ENCODE measurements at regions not wholly inside any gene's neighbourhood (a gene's known extent, or its start where the extent isn't known, plus 50 kb on each side); places are given as distances from the start of the nearest gene placed in this dataset.

DNA sequence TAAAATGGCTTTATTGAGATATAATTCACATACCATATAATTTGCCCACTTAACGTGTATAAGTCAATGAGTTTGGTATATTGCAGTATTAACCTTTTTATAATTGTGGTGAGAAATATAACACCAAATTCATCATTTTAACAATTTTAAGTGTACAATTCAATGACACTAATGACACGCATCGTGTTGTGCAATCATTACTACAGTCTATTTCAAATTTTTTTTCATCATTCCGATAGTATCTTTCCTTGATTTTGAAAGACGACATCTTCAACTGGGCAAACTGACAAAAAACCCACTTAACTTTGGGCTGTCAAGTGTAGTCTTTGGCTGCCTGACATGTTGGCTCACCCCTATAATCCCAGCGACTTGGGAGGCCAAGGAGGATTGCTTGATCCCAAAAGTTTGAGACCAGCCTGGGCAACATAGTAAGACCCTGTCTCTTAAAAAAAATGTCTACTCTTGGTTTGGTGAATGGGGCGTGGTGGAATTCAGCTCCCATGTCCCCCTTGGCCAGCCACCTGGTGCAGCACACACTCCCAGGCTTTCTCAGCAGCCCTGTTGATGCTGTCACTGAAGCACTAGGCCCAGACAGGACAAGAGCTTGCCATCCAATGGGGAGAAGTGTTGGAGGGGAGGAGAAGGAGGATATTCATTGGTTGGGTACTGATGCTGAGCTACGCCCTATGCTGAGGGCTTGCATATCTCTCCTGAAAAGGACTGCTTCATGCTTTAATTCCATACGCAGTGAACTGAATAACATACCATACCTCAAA lies 150.5 kb downstream of the CD83 start:
- no peaks in the 10 kb centered on the region for H3K36me3 Mint-ChIP-seq
- no peak for ATAC-seq
- peaks cover 2% of the 10 kb centered on the region for H3K9me3 Mint-ChIP-seq
- no peak overlapping the region for H3K27ac Mint-ChIP-seq
- H3K27me3 Mint-ChIP-seq = peaks cover 0 to 2% of the 10 kb centered on the region in 2 donors
- H3K4me3 Mint-ChIP-seq = no peak overlapping the region
- no peak for DNase-seq (ENCODE audit: low spot score)
- peaks cover 7 to 8% of the 10 kb centered on the region in 2 donors for H3K4me1 Mint-ChIP-seq (ENCODE audit: low read depth in 2 of 2)

DNA sequence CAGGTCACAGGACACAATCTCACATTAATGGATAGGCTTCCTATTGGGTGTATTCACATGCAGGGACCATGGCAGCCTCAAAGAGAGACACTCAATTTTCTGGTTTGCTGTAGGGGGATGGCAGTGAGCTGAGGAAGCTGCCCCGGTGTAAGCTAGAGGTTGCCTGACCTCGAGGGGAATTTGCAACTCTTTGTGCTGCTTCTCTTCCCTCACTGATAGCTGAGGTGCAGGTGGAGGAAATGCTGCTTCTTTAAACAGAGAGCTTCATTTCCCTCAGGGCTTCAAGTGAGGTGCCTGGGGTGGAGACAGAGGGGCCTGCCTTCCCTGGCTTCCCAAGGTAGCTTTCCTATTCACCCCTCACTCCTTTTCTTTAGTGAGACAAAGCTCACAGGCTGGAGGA lies 151.9 kb downstream of the CD83 start:
- H3K4me3 Mint-ChIP-seq = no peak overlapping the region
- no peak for ATAC-seq
- H3K27me3 Mint-ChIP-seq = peaks cover 0 to 2% of the 10 kb centered on the region in 2 donors
- H3K9me3 Mint-ChIP-seq = peaks cover 4% of the 10 kb centered on the region
- no peak for DNase-seq (ENCODE audit: low spot score)
- peaks cover 7 to 8% of the 10 kb centered on the region in 2 donors for H3K4me1 Mint-ChIP-seq (ENCODE audit: low read depth in 2 of 2)
- no peak overlapping the region for H3K27ac Mint-ChIP-seq
- no peaks in the 10 kb centered on the region for H3K36me3 Mint-ChIP-seq

DNA sequence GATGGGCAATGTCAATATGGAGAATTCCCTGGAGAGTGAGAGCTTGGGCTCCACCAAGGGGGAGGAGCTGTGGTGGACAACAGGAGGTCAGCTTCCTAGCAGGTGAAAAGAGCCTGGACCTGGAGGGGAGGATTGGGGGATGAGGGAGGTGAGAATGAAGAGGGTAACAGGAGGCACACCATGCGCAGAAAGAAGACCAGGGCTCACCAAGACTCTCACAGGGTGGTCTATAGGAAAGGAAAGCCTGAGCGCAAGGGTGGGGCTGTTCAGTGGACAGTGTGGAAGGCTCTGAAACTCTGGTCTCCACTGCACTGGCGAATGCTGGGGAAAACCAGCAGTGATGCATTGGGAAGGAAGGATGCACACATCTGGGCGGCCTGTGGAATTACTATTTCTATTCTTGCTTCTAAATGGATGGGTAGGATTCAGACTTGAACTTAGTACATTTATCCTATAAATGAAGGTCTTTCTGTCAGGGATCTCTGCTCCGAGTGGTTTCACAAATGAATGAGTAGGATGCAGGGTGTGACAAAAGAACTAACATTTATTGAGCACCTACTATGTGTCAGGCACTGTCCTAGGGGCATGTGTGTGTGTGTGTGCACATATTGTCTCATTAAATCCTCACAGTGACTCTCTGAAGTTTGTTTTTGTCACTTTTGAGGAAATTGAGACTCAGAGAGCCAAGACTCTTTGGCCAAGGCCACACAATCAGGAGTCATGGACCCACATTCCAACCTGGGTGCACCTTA lies 152.7 kb downstream of the CD83 start:
- Mint-ChIP-seq H3K9me3 (peaks cover 4% of the 10 kb centered on the region), H3K4me3 (no peak overlapping the region), H3K4me1 (ENCODE audit: low read depth in 2 of 2) (peaks cover 9 to 10% of the 10 kb centered on the region in 2 donors), H3K27me3 (peaks cover 0 to 4% of the 10 kb centered on the region in 2 donors), H3K36me3 (no peaks in the 10 kb centered on the region), H3K27ac (no peak overlapping the region)
- no peak for DNase-seq (ENCODE audit: low spot score)
- ATAC-seq = no peak

DNA sequence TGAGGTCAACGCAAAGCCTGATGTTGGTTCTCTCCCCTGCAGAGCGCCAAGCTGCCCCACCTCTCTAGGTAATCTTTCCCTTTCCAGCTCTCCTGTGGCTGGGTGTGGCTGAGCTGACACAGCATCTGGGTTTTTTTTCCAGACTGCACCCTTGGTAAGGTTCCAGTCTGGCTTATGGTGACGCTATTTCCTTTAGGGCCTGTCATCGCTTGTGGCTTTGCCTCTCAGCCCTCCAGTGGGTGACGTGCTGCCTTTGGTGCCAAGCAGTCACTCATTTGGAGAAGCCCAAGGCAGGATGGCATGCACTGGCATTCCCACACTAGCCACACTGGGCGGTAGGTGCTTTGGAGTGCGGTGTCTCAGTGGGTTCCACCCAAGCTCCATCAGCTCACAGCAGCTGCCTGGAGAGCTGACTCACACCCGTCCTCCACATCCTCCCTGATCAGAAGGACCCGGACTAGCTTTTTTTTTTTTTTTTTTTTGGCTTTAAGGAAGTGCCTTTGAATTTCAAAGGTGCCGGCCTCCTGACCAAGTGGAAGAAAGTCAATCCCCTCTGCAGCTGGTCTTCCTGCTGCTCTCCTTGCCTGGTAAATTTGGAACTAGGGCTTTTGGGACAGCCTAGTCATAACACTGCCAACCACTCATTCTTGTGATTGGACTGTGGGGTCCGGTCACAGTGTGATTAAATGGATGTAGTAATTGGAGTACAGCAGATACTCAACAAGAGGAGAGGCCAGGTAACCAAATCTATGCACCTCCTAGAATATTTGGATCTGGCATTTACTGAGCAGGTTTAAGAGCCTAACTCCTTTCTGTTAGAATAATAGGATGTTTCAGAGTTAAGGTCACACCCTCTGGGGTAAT lies 153.6 kb downstream of the CD83 start:
- no peak overlapping the region for H3K4me3 Mint-ChIP-seq

DNA sequence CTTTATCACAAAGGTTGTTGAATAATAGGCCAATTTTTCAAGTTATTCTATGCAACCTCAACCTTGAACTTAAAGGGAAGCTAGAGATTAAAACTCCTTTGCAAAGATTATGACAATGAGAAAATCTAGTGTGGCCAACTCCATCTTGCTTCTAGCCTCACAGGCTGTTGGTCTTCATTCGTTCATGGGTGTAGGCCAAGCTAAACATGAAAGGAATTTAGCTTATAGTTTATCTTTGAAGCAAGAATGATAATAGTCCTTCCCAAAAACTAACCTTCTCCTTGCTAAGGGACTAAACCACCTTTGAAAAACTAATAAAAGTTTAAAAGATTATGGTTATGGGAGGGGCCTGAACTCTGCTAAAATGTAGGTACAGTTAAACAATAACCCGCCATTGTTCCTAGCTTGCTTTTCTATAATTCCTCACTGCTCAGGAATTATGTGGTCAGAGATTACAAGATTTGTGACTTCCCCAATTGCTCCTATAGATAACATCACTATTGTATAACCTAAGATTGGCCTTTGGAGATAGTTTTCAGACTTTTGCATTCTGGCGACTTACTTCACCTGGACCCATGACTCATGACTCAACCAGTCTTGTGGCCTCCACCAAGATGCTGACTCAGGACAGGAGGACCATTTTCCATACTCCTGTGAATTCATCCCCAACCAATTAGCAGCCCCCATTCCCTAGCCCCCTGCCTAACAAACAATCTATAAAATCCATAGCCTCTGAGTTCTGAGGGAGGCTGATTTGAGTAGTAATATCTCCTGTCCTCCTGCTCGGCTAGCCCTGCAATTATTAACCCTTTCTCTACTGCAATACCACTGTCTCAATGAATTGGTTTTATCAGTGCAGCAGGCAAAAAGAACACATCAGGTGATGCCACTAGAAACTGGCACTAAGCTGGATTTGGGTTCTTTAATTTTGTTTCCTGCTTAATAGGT lies 154.5 kb downstream of the CD83 start:
- peaks cover 0 to 4% of the 10 kb centered on the region in 2 donors for H3K27me3 Mint-ChIP-seq
- H3K36me3 Mint-ChIP-seq = no peaks in the 10 kb centered on the region
- ATAC-seq = no peak
- H3K4me1 Mint-ChIP-seq (ENCODE audit: low read depth in 2 of 2) = peaks cover 27 to 28% of the 10 kb centered on the region in 2 donors
- no peak for DNase-seq (ENCODE audit: low spot score)
- no peak overlapping the region for H3K27ac Mint-ChIP-seq
- no peak overlapping the region for H3K4me3 Mint-ChIP-seq
- H3K9me3 Mint-ChIP-seq = peaks cover 4% of the 10 kb centered on the region

More for the DNA sequence above, 153.6 kb downstream of the CD83 start:
- H3K4me1 Mint-ChIP-seq (ENCODE audit: low read depth in 2 of 2) = peaks cover 18 to 19% of the 10 kb centered on the region in 2 donors
- H3K27me3 Mint-ChIP-seq = peaks cover 0 to 4% of the 10 kb centered on the region in 2 donors
- peaks cover 4% of the 10 kb centered on the region for H3K9me3 Mint-ChIP-seq
- H3K27ac Mint-ChIP-seq = peak overlapping the region in 1 of 2 donors; percentile 12
- DNase-seq (ENCODE audit: low spot score) = peak; percentile 64
- no peaks in the 10 kb centered on the region for H3K36me3 Mint-ChIP-seq
- peak; percentile 69 to 72 for ATAC-seq

DNA sequence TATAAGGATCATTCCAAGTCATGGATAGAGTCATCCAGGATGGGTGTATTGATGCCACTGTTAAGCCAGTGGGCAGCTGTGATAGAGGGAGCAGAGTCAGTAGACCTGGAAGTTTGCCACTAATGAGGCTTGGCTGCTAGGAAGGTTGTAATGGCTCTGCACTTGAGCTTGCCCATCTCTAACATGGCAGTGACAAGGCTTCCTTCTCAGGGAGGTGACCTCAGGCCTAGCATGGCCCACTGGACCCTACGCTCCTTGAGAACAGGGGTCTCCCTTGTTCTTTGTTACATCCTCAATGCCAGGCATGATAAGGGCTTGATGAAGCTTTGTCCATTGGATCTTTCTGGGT lies 155.1 kb downstream of the CD83 start:
- no peak overlapping the region for H3K27ac Mint-ChIP-seq
- H3K4me3 Mint-ChIP-seq = no peak overlapping the region
- no peak for ATAC-seq
- peaks cover 33 to 34% of the 10 kb centered on the region in 2 donors for H3K4me1 Mint-ChIP-seq (ENCODE audit: low read depth in 2 of 2)
- H3K27me3 Mint-ChIP-seq = peaks cover 0 to 4% of the 10 kb centered on the region in 2 donors
- DNase-seq (ENCODE audit: low spot score) = no peak
- H3K36me3 Mint-ChIP-seq = no peaks in the 10 kb centered on the region
- H3K9me3 Mint-ChIP-seq = peaks cover 4% of the 10 kb centered on the region

DNA sequence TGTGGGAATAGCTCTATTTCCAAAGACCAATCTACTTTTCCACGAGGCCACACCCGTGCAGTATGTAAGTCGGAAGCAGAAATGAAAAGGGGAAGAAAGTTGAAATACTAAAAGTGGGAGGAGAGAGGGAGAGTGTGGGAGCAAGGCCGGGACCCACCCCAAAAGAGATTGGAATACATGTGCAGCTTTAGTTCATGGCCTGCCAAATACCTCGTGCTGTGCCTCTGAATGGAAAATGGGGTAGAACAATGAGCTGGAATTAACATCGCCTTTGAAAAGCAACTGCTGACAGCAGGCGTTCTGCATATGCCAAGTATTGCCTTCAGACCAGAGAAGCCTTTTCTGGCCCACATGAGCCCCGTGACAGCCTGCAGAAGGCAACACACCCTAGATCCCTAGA lies 155.6 kb downstream of the CD83 start:
- Mint-ChIP-seq H3K9me3 (peaks cover 4% of the 10 kb centered on the region), H3K4me3 (no peak overlapping the region), H3K27me3 (peaks cover 0 to 4% of the 10 kb centered on the region in 2 donors), H3K27ac (no peak overlapping the region), H3K36me3 (no peaks in the 10 kb centered on the region), H3K4me1 (ENCODE audit: low read depth in 2 of 2) (peaks cover 37% of the 10 kb centered on the region in 2 donors)
- DNase-seq (ENCODE audit: low spot score) (no peak), ATAC-seq (no peak)

DNA sequence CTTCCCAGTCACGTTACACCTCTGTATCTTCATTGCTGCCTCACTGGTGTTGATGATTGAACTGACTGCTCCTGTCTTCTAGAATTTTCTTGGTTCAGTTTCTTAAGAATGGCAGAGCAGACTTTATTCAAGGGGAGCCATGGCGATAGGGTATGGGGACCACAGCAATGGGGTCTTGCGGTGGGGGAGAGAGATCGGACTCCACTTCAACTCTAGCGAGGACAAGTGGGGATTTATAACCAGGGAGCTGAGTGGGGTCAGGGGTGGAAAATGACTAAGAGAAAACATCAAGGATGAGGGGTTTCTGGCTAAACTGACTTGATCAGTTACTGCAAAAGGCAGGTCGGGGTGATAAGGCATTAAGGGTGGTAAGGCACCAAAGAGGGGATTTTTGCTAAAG lies 156.4 kb downstream of the CD83 start:
- Mint-ChIP-seq H3K9me3 (peaks cover 4% of the 10 kb centered on the region), H3K4me1 (ENCODE audit: low read depth in 2 of 2) (peaks cover 37% of the 10 kb centered on the region in 2 donors), H3K27me3 (peaks cover 0 to 4% of the 10 kb centered on the region in 2 donors), H3K27ac (no peak overlapping the region), H3K36me3 (no peaks in the 10 kb centered on the region), H3K4me3 (no peak overlapping the region)
- ATAC-seq = no peak
- DNase-seq (ENCODE audit: low spot score) = no peak

DNA sequence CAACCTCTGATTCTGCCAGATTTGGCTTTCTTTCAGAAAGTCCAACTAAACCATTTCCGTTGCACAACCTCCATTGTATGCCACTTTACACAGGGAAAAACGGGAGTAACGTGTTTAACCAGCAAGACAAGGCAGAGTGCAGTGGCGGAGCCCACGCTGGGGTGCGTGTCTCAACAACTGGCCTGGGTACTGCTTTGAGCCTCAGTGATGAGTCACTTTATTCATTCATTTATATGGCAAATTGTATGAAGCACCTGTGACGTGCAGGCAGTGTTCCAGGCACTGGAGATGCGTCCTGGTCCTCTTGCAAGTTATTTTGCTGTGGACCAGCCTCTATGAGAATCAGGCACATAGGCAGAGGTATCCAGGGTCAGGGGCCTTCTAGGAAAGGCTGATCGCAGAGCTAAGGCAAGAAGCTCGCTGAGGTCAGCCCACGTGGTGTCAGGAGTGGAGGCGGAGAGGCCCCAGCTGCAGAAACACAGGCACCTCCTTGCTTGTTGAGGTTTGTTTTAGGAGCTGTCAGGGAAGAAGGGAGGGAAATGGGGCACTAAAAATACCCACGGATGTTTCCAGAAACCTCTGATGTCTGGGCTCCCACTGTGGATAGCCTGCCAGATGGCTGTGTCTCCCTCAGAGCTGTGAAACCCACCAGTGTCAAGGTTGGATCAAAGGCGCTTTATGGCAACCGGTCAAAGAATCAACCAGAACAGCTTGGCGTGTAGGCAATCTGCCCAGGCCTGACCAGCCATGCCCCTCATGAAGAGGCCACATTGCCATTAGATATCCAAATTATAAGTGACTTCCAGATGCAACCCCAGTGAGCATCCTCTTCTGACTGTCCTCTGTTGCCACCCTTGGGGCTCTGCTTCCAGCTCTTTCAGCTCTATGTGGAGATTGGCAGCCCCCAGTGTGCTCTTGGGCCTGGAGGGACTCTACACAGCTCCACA lies 157.2 kb downstream of the CD83 start:
- Mint-ChIP-seq H3K27me3 (peaks cover 0 to 4% of the 10 kb centered on the region in 2 donors), H3K4me1 (ENCODE audit: low read depth in 2 of 2) (peaks cover 37% of the 10 kb centered on the region in 2 donors), H3K4me3 (no peak overlapping the region), H3K27ac (peak overlapping the region in 1 of 2 donors; percentile 30), H3K36me3 (no peaks in the 10 kb centered on the region), H3K9me3 (peaks cover 4% of the 10 kb centered on the region)
- ATAC-seq = no peak
- DNase-seq (ENCODE audit: low spot score) = no peak

DNA sequence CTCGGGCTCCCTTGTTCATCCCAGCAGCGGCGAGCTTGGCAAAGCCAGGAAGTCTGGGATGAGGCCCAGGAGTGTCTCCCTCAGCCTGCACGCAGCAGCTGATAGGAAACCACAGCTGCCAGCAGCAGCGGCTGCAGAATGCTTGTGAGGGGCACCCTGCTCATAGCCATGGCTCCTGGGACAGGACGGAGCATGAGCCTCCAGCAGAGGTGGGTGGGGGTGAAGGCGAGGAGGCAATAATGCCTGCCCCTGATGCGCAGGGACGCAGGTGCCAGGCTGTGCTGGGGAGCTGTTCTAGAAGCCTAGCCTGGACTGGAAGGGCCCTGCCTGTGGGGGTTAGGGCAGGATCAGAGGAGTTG lies 157.9 kb downstream of the CD83 start:
- Mint-ChIP-seq H3K4me1 (ENCODE audit: low read depth in 2 of 2) (peaks cover 37% of the 10 kb centered on the region in 2 donors), H3K27ac (peak overlapping the region in 1 of 2 donors; percentile 30), H3K27me3 (peaks cover 0 to 4% of the 10 kb centered on the region in 2 donors), H3K36me3 (no peaks in the 10 kb centered on the region), H3K9me3 (peaks cover 4% of the 10 kb centered on the region), H3K4me3 (no peak overlapping the region)
- ATAC-seq = no peak
- no peak for DNase-seq (ENCODE audit: low spot score)

DNA sequence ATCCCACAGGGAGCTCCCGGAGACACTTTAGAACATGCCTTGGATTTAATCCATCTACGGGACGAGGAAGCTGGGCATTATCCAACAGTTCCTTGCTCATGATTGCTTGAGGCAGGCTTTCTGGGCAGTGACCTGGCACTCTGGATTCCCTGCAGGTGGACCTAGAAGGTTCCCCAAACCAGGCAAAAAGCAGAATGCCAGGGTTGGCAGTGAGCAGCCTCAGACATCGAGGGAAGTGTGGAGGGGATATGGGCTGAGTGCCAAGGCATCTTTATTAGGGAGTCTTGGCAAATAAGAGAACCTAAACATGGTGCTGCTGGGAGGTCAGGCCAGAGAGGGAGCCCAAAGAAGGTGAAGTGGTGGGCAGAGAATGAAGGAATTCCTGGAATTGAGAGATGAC lies 158.5 kb downstream of the CD83 start:
- Mint-ChIP-seq H3K27me3 (peaks cover 0 to 4% of the 10 kb centered on the region in 2 donors), H3K36me3 (no peaks in the 10 kb centered on the region), H3K4me3 (peak overlapping the region; percentile 52), H3K9me3 (peaks cover 4% of the 10 kb centered on the region), H3K27ac (peak overlapping the region; percentile 30 to 56), H3K4me1 (ENCODE audit: low read depth in 2 of 2) (peaks cover 33 to 34% of the 10 kb centered on the region in 2 donors)
- ATAC-seq (no peak), DNase-seq (ENCODE audit: low spot score) (no peak)
